ENCODE measurements at regions not wholly inside any gene's neighbourhood (a gene's known extent, or its start where the extent isn't known, plus 50 kb on each side); places are given as distances from the start of the nearest gene placed in this dataset.

DNA sequence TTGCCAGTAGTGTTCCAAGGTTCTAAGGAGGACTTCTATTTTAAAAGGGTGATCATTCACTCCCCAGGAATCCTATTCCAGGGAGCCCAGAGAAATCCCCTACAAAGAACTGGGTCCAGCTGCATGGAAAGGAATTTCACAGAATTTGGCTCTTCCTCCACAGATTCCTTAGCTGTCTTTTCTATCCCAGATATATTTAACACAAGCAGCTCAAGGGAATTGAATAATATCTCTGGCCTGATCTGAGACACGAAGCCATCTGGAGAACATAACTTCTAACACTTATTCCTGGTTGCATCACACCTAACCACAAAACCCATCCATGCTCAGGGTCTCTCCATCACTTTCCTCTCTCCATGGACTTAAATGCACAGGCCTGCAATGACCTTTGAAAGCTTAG is 306.7 kb upstream of the ACVR2A start:
- no peak for DNase-seq
- intact Hi-C loops (cut with DNase I, micrococcal nuclease): no loop called here
- TF ChIP-seq, protein P1, sequence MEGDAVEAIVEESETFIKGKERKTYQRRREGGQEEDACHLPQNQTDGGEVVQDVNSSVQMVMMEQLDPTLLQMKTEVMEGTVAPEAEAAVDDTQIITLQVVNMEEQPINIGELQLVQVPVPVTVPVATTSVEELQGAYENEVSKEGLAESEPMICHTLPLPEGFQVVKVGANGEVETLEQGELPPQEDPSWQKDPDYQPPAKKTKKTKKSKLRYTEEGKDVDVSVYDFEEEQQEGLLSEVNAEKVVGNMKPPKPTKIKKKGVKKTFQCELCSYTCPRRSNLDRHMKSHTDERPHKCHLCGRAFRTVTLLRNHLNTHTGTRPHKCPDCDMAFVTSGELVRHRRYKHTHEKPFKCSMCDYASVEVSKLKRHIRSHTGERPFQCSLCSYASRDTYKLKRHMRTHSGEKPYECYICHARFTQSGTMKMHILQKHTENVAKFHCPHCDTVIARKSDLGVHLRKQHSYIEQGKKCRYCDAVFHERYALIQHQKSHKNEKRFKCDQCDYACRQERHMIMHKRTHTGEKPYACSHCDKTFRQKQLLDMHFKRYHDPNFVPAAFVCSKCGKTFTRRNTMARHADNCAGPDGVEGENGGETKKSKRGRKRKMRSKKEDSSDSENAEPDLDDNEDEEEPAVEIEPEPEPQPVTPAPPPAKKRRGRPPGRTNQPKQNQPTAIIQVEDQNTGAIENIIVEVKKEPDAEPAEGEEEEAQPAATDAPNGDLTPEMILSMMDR (IDR thresholded peaks at IDR 0.05): no peak
- Histone ChIP-seq H3K4me1 (ENCODE audit: low read depth) (no peaks in the 10 kb centered on the region), H3K4me3 (no peak overlapping the region), H3K9me3 (no peaks in the 10 kb centered on the region), H3K36me3 (ENCODE audit: low read depth) (no peaks in the 10 kb centered on the region)
- ATAC-seq: no peak

DNA sequence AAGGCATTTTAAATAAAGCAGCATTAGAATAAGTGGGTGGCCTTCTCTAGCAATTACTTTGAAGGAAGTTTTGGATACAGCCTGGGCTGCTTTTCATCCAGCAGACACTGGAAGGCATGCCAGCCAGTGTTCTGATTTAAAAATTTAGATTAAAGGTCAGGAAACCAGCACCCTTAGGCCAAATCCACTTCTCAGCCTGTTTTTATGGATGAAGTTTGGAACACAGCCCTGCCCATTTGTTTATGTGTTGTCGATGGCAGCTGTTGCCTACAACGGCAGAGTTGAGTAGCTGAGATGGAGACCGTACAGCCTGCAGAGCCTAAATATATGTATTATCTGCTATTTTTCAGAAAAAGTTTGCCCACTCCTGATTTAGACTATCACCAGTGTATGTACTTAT is 313.6 kb upstream of the ACVR2A start:
- intact Hi-C loops (cut with DNase I, micrococcal nuclease): no loop called here
- H3K9me3 ChIP-seq: no peaks in the 10 kb centered on the region
- TF ChIP-seq, protein P1 (IDR thresholded peaks at IDR 0.05): no peak
- no peak for ATAC-seq
- H3K4me3 ChIP-seq: no peak overlapping the region
- H3K36me3 ChIP-seq (ENCODE audit: low read depth): no peaks in the 10 kb centered on the region
- H3K4me1 ChIP-seq (ENCODE audit: low read depth): no peaks in the 10 kb centered on the region
- no peak for DNase-seq

DNA sequence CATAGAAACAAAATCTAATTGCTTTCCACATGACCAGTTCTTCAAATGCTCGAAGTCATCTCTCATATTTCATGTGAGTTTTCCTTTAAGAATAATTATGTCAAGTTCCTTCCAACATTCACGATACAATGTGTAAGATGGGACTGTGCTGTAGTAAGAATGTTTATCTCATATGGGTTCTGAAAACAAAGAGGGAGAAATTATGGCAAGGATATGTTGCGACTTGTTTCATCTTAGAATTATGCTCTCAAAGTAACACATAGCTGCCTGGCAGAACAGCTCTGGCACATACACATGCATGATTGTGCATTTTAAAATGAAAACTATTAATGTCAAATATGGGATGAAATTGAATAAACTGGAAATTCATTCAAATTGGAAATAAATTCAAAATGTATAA is 314.8 kb upstream of the ACVR2A start:
- Histone ChIP-seq H3K9me3 (no peaks in the 10 kb centered on the region), H3K4me3 (no peak overlapping the region), H3K4me1 (ENCODE audit: low read depth) (no peaks in the 10 kb centered on the region), H3K36me3 (ENCODE audit: low read depth) (no peaks in the 10 kb centered on the region)
- ATAC-seq (no peak), DNase-seq (no peak)
- intact Hi-C loops (cut with DNase I, micrococcal nuclease): no loop called here
- TF ChIP-seq, protein P1 (IDR thresholded peaks at IDR 0.05): no peak

DNA sequence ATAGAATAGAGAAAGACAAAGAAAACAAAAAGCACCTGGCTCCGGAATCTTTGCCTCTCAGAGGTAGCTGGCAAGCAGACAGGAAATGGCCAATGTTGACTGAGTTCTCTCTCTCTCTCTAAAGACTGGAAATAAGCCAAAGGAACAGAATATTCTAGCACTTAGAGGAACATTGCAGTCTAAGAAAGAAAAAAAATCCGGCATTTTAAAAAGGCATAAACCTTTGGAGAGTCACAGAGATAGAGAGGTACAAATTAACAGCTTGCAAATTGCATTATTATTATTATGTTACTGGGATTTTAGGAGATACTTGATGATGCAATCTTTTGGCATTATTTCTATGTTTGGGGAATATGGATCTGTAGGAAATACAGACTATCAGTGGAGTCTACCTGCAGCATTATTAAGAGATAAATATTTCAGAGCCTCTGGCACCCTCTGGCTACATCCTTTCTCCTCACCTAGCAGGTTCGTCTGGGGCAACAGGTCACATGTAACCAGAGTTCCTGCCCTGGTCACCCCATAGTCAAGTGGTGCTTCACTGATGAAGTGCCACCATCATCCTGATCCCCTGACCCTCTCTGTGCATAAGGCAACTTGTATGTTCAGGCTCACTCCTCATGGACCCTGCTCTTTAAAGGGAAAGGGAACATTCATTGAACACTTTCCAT is 318.9 kb upstream of the ACVR2A start:
- intact Hi-C loops (cut with DNase I, micrococcal nuclease): no loop called here
- TF ChIP-seq, protein P1 (IDR thresholded peaks at IDR 0.05): no peak
- DNase-seq: peak in 1 of 3 donors; percentile 23
- no peaks in the 10 kb centered on the region for H3K9me3 ChIP-seq
- no peaks in the 10 kb centered on the region for H3K36me3 ChIP-seq (ENCODE audit: low read depth)
- H3K4me1 ChIP-seq (ENCODE audit: low read depth): no peaks in the 10 kb centered on the region
- no peak overlapping the region for H3K4me3 ChIP-seq
- ATAC-seq: peak; percentile 44

DNA sequence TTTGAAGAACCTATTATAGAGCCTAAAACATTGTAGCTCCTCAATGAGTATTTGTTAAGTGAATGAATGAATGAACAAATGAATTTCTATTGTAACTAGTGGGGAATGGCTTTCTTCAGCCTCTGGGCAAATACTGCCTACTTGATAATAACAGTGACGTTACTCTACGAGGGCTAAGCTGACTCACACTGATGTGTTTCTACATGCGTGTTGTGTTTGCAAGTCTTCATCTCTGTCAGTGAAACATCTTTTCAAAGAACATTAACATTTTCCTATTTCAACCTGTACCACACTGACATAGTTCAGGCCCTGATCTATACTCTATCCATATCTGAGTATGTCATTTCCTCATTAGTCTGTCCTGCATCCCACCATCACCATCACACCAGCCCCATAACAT is 319.9 kb upstream of the ACVR2A start:
- no peaks in the 10 kb centered on the region for H3K9me3 ChIP-seq
- H3K36me3 ChIP-seq (ENCODE audit: low read depth): no peaks in the 10 kb centered on the region
- TF ChIP-seq, protein P1 (IDR thresholded peaks at IDR 0.05): no peak
- intact Hi-C loops (cut with DNase I, micrococcal nuclease): no loop called here
- H3K4me3 ChIP-seq: no peak overlapping the region
- H3K4me1 ChIP-seq (ENCODE audit: low read depth): no peaks in the 10 kb centered on the region
- ATAC-seq (no peak), DNase-seq (no peak)

DNA sequence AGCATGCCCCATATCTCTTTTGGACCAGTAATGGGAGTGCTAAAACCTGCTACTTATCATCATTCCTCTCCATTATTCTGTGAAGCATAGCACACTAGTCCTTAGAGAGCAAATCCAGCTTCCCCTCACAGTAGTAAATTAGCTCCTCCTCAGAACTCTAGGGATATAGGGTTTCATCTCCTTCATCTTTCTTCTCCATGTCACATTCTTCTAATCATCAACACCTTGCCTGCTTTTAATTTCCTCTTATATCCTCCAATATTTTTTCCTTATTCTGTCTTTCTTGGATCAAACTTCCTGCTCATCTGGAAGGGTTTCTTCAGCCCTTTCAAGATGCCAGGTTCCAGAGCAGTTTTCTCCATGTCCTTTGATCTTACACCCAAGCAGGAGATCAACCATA is 321.4 kb upstream of the ACVR2A start:
- ATAC-seq (no peak), DNase-seq (no peak)
- TF ChIP-seq, protein P1 (IDR thresholded peaks at IDR 0.05): no peak
- Histone ChIP-seq H3K4me3 (no peak overlapping the region), H3K9me3 (no peaks in the 10 kb centered on the region), H3K36me3 (ENCODE audit: low read depth) (no peaks in the 10 kb centered on the region), H3K4me1 (ENCODE audit: low read depth) (no peaks in the 10 kb centered on the region)
- intact Hi-C loops (cut with DNase I, micrococcal nuclease): no loop called here

All from mucosa of descending colon (tissue), 3 donors.